Fibroblast of lung (primary cell): ENCODE measurements at regions not wholly inside any gene's neighbourhood (a gene's known extent, or its start where the extent isn't known, plus 50 kb on each side); places are given as distances from the start of the nearest gene placed in this dataset.

Source experiments
- DNase-seq, 2 donors: peaks; one replicate each; pipeline versions ENCODE4 v3.0.0 to v3.0.0-alpha.2; 2010; ENCODE audit warnings: low read depth in 2 of 2
- H2AFZ ChIP-seq: 2 replicates; pipeline ENCODE4 v1.5.1; 2012; ENCODE audit warnings: low read length, control low read depth, inconsistent platforms
- H3K27ac ChIP-seq: 2 replicates; pipeline ENCODE4 v1.5.1; 2011; ENCODE audit warnings: low read length, control low read depth; ENCODE audit not compliant: insufficient read depth
- H3K27me3 ChIP-seq: 2 replicates; pipeline ENCODE4 v1.5.1; 2011; ENCODE audit warnings: mild to moderate bottlenecking, low read length; ENCODE audit not compliant: control insufficient read depth, insufficient read depth
- H3K36me3 ChIP-seq: 2 replicates; pipeline ENCODE4 v1.5.1; 2011; ENCODE audit warnings: low read length; ENCODE audit not compliant: control insufficient read depth, insufficient read depth
- H3K4me1 ChIP-seq: 2 replicates; pipeline ENCODE4 v1.5.1; 2011; ENCODE audit warnings: low read length; ENCODE audit not compliant: control insufficient read depth, insufficient read depth; ENCODE audit errors: extremely low read depth
- H3K4me2 ChIP-seq: 2 replicates; pipeline ENCODE4 v1.5.1; 2011; ENCODE audit warnings: low read length, control low read depth; ENCODE audit not compliant: insufficient read depth; ENCODE audit errors: extremely low read depth
- H3K4me3 ChIP-seq, 4 experiments: fragments of 200-600 bp in 1 of 4; sonication (generic) in 1 of 4; replicated peaks in 1 of 4; 2 replicates each; pipeline ENCODE4 v1.5.1; 2011 to 2016; ENCODE audit warnings: low read length in 4 of 4, low read depth in 3 of 4, mild to moderate bottlenecking in 3 of 4, control low read depth in 2 of 4, inconsistent platforms in 1 of 4, mixed read lengths in 1 of 4; ENCODE audit not compliant: insufficient read depth in 1 of 4; ENCODE audit errors: control extremely low read depth in 1 of 4
- H3K79me2 ChIP-seq: 2 replicates; pipeline ENCODE4 v1.5.1; 2012; ENCODE audit warnings: mild to moderate bottlenecking, low read length, inconsistent platforms; ENCODE audit not compliant: control insufficient read depth, insufficient read depth
- H3K9ac ChIP-seq: 2 replicates; pipeline ENCODE4 v1.5.1; 2011; ENCODE audit warnings: mild to moderate bottlenecking, low read length, control low read depth; ENCODE audit not compliant: insufficient read depth
- H3K9me3 ChIP-seq: 2 replicates; pipeline ENCODE4 v1.5.1; 2012; ENCODE audit warnings: low read depth, low read length; ENCODE audit not compliant: control insufficient read depth, insufficient read depth
- H4K20me1 ChIP-seq: 2 replicates; pipeline ENCODE4 v1.5.1; 2011; ENCODE audit warnings: low read length; ENCODE audit not compliant: control insufficient read depth, insufficient read depth; ENCODE audit errors: extremely low read depth
- CTCF ChIP-seq, 2 donors: IDR thresholded peaks in 1 of 2; conservative IDR thresholded peaks in 1 of 2; 1 replicate in 1 of 2; 2 replicates in 1 of 2; pipeline ENCODE4 v1.5.1; 2011 to 2012; ENCODE audit warnings: low read length in 2 of 2, control low read depth in 1 of 2, inconsistent platforms in 1 of 2, low read depth in 1 of 2, mild to moderate bottlenecking in 1 of 2
- EZH2 ChIP-seq: IDR thresholded peaks from 2 replicates; pipeline ENCODE4 v1.5.1; 2012; ENCODE audit warnings: low read length, control low read depth, mild to moderate bottlenecking; ENCODE audit errors: missing control alignments

GRCh38 chr6:62707156-62707555 is 421.1 kb upstream of the KHDRBS2 start:
- Histone ChIP-seq H2AFZ (no peak overlapping the region), H3K9ac (no peak overlapping the region), H3K27me3 (no peaks in the 10 kb centered on the region), H3K4me1 (no peaks in the 10 kb centered on the region), H3K79me2 (no peaks in the 10 kb centered on the region), H4K20me1 (no peaks in the 10 kb centered on the region), H3K4me3 (no peak overlapping the region), H3K36me3 (no peaks in the 10 kb centered on the region), H3K9me3 (no peaks in the 10 kb centered on the region), H3K27ac (no peak overlapping the region), H3K4me2 (no peak overlapping the region)
- TF ChIP-seq EZH2 = no peak
- no peak for DNase-seq

- H3K36me3 ChIP-seq = no peaks in the 10 kb centered on the region
- H3K27me3 ChIP-seq = no peaks in the 10 kb centered on the region
- H3K4me1 ChIP-seq = no peaks in the 10 kb centered on the region
- DNase-seq = no peak
- no peak overlapping the region for H3K27ac ChIP-seq
- H2AFZ ChIP-seq = no peak overlapping the region
- no peaks in the 10 kb centered on the region for H3K9me3 ChIP-seq
- TF ChIP-seq CTCF (conservative IDR thresholded peaks at IDR 0.05 in 1 of 2, IDR thresholded peaks at IDR 0.05 in 1 of 2; ENCODE audit: low read depth in 1 of 2, low read length in 2 of 2) (no peak), EZH2 (no peak)
- no peak overlapping the region for H3K4me2 ChIP-seq
- H4K20me1 ChIP-seq = no peaks in the 10 kb centered on the region
- H3K4me3 ChIP-seq = no peak overlapping the region
- H3K79me2 ChIP-seq = no peaks in the 10 kb centered on the region
- no peak overlapping the region for H3K9ac ChIP-seq
Observed at GRCh38 chr6:62683063-62683462, 397.0 kb upstream of the KHDRBS2 start.

GRCh38 chr6:62681108-62681507 is 395.1 kb upstream of the KHDRBS2 start:
- no peaks in the 10 kb centered on the region for H3K9me3 ChIP-seq
- no peak for TF ChIP-seq CTCF (conservative IDR thresholded peaks at IDR 0.05 in 1 of 2, IDR thresholded peaks at IDR 0.05 in 1 of 2; ENCODE audit: low read depth in 1 of 2, low read length in 2 of 2)
- no peak for TF ChIP-seq EZH2
- H3K27me3 ChIP-seq = no peaks in the 10 kb centered on the region
- H2AFZ ChIP-seq = no peak overlapping the region
- H3K36me3 ChIP-seq = no peaks in the 10 kb centered on the region
- H3K27ac ChIP-seq = no peak overlapping the region
- no peaks in the 10 kb centered on the region for H4K20me1 ChIP-seq
- no peaks in the 10 kb centered on the region for H3K4me1 ChIP-seq
- H3K9ac ChIP-seq = no peak overlapping the region
- H3K4me3 ChIP-seq = no peak overlapping the region
- H3K79me2 ChIP-seq = no peaks in the 10 kb centered on the region
- DNase-seq = no peak
- H3K4me2 ChIP-seq = no peak overlapping the region
